NCI-H524 (cell line): ENCODE measurements at regions not wholly inside any gene's neighbourhood (a gene's known extent, or its start where the extent isn't known, plus 50 kb on each side); places are given as distances from the start of the nearest gene placed in this dataset.
A peak's percentile ranks its signal among the peaks of the same experiment; 100 is the strongest.
"Not testable (repeated sequence)": the region's sequence is repeated elsewhere in the genome, so short reads cannot be mapped to it uniquely, and the experiment has no call there.

Experiments
- DNase-seq, 2 experiments: peaks; one replicate each; lab custom pipeline; 2025; lab: John Stamatoyannopoulos, UW

DNA sequence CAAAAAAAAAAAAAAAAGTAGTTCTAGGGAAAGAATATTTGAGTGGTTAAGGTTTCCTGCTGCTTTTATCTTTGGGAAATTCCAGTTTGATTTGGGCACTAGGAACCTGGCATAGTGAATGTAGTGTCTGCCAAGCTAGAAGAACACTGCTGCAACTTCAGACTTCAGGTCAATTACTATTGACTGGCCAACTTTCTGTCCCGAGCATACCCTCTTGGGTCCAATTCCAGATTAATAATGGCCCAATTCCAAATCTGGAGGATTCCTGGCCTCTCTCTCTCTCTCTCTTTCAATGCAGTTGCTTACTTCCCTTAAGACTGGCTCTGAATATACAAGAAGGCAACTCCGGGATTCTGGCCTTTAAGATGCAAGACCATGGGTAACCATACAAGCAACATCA lies 74.9 kb downstream of the ANKEF1 start:
- no peak for DNase-seq

DNA sequence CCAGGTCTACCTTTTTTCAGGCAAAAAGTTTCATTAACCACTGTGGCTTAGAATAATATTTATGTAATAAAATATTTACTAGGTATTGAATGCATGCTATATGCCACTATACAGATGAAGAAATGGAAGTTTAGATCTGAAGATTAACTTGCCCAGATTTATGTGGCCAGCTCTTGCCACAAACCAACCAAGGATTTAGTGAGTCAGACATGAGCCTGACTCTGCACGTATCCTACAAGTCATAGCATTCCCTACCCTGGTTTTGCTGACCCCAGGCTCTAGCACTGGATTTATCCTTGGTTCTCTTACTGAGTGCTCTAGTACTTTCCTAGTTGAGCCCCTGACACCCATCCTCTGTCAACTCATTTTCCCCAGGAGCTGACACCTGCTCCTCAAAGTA lies 75.4 kb downstream of the ANKEF1 start:
- DNase-seq: no peak

DNA sequence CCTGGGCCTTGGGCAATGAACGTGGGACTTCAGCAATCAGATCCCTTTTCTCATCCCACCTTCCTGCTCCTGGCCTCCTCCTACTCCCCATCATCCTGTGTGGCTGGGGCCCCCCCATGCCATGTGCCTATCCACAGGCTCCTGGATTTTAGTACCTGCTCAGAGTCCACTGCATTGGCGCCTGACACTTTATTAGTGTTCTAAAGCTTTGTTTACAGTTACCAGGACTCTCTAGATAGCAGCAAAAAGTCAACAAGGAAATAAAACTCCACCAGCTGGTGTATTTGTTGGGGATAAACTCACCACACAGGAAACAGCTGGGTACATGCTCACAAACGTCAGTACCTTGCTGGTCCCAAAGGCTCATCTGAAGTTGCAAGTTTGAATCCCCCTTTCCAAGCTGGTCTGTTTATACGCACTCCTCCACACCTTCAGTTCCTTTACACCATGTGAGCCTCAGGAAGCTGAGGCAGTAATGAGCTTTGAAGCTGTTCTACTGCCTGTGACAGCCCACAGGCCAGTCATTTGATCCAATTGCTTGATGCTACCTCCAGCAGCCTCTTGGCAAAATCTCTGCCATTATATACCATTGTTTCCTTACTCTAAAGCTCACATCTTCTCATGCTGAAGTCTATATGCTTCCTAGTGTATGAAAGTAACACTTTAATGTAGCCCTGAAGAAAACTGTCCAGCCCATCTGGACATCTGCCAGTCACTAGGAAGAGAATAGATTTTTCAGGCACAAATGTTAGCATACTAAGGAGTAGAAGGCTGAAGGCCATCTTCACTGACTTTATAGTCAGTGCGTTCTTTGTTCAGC lies 76.6 kb downstream of the ANKEF1 start:
- DNase-seq: no peak

DNA sequence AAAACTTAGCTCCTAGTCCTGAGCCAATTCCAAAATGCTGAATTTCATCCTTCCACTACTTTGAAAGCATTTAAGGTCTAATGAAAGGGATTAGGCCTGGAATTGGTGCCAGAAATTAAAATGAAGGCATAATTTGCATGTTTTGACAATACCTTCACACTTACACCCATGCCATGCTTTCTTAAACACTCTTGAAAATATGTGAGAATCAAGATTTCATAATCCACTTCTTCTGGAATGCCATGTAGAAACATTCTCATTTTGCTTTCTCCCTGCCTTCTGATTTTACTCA lies 77.1 kb downstream of the ANKEF1 start:
- no peak for DNase-seq

DNA sequence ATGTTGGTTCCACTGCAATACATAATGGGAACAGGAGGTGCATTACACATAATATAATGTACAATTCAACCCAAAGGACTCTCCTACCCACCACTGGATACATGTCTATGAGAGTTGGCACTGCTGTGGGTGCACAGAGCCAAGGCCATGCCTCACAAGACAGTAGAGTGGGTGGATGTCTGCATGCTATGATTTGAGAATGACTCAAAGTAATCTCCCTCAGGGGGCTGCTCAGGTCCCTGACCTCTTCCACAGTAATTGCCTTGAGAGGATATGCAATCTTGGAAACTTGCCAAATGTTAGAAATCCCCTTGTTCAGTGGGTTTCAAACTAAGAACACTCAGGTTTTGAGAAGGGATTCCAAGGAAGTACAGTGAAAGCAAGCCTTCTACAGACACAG lies 79.0 kb downstream of the ANKEF1 start:
- DNase-seq: peak in 1 of 2 experiments; percentile 31

DNA sequence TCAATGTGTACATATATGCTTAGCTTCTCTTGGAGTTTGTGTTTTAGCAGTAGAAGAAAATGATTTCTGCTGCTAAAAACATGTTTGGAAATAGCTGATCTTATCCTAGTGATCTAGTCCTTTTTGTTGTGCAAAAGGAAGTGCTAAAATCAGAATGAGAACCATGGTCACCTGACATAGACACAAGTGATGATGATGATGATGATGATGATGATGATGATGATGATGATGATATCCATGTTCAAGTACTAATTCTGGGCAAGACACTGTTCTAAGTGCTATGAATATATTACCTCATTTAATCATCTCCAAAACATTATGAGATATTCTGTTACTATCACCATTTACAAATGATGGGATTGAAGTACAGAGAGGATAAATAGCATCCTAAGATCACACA lies 79.8 kb downstream of the ANKEF1 start:
- DNase-seq: no peak

DNA sequence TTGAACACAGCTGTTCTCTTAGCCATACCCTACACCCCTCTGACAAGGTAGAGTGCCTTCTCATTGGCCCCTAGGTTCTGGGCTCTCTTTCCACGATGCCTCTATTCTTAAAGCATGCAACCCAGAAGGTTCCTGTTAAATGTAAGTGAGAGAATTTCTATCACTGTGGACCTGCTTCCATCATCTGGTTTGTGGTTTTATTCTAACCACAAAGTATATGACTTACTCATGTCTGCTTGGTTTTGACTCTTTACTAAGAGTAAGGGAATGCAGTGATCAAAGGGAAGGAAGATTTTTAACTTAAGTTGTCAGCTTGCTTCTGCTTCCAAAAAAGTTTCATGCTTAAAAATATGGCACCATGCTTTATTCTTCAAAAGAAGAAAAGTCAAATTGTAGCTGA lies 80.2 kb downstream of the ANKEF1 start:
- DNase-seq: no peak

DNA sequence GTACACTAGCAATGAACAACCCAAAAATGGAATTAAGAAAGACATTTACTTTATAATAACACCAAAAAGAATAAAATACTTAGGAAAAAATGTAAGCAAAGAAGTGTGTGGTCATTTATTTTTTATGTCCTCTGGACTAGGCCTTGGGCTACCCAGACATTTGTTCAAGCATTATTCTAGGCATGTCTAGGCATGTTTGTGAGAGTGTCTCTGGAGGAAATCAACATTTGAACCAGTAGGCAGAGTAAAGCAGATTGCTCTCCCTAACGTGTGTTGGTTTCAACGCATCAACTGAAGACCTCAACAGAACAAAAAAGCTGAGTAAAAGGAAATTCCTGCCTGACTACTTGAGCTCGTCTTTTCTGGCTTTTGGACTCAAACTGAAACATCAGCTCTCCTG lies 84.5 kb downstream of the ANKEF1 start:
- no peak for DNase-seq

DNA sequence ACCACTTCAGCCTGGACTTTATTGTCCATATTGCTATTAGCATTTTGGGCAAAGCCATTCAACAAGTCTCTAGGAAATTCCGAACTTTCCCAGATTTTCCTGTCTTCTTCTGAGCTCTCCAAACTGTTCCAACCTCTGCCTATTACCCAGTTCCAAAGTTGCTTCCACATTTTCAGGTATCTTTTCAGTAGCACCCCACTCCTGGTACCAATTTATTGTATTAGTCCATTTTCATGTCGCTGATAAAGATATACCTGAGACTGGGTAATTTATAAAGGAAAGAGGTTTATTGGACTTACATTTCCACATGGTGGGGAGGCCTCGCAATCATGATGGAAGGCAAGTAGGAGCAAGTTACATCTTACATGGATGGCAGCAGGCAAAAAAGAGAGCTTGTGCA lies 90.1 kb downstream of the ANKEF1 start:
- DNase-seq: not testable (repeated sequence)

DNA sequence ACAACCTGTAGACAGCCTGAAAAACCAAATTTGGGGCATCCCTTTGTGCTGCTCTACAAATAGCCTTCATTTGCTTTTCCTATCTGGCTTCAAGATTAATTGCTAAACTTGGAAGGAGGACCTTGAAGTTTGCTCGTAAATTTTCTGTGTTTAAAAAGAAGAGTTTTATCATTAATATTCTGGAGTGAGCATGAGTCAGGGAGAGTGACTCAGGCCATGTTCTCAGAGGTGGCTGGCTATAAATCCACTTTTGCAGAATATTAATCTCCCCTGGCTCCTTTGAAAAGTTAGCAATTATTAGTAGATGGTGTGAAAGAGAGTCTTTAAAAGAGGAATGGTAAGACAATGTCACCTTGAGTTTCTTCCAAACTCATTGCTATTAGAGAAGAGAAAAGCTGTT lies 91.0 kb downstream of the ANKEF1 start:
- no peak for DNase-seq

DNA sequence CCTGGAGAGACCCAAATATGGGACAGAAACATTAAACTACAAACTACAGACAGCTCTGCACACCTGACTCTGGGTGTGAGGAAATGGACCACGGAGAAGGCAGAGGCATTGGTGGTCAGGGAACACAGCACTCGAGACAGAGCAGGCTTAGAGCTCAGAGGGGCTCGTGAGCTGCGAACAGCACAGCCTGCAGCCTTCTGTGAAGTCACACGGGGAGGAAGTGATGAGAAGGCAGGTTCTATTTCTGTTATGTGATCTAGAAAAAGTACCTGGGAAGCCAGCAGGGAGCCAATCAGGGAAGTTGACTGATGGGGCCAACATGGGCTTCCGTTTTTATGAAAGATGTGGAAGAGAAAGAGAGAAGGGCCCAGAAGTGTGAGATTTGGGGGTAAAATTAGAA lies 88.9 kb upstream of the SNAP25 start:
- DNase-seq: no peak

DNA sequence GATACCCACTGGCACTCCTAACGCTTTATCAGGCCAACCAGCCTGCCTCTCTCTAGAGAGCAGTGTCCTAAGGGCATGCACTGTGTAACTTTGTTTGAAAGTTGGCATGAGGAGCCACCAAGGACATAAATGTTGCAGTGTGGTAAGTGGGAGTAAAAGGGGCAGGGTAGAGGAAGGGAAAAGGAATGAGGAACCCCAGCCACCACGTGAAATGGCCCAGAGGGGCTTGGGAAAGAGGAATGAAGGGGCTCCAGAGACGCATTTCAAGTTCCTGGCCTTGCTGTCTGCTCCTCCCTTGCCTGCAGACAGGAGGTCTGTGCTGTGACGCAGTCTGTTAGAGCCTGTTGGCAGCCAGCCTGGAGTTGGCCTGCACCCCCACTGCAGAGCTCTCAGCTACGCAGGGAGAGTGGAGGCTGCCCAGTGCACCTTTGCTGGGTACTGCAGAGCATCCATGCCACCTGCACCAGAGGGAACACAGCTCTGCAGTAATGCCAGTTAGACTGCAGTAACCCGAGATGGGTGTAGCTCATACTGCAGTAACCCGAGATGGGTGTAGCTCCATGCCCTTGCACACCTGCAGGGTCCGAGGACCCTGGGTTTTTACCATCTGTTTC lies 86.8 kb upstream of the SNAP25 start:
- peak in 1 of 2 experiments; percentile 75 for DNase-seq

DNA sequence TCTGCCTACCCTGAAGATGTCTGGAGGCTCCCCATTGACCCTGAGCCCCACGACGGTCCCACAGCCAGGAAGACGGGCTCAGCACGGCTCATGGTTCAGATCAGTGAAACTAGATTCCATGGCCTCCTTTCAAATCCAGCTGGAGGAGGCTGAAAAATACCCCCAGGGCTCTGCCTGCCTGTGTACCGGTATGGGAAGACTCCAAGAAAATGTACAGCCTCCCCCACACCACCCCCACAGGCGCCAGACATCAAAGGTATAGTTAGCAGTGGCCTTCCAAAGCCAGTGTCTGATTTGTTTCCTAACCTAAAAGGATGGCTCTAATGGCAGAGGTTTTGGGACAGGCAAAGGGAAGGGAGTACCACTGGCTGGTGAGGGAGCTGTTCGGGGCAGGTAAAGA lies 86.2 kb upstream of the SNAP25 start:
- DNase-seq: no peak

DNA sequence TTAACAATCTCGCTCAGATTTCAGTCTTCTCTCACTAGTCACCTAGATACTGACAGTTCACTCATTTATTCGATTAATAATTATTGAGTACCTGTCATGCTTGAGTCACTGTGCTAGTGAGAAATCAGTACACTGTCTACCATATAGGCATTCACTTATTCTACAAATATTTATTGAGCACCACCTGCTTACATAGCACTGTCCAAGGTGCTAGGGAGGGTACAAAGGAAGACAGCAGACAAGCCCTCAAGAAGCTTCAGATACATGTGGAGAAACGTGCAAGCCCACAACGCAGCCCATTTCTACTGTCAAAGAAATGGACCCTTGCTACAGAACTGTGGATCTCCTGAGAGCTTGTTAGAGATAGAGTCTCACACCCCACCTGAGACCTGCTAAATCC lies 85.1 kb upstream of the SNAP25 start:
- no peak for DNase-seq

DNA sequence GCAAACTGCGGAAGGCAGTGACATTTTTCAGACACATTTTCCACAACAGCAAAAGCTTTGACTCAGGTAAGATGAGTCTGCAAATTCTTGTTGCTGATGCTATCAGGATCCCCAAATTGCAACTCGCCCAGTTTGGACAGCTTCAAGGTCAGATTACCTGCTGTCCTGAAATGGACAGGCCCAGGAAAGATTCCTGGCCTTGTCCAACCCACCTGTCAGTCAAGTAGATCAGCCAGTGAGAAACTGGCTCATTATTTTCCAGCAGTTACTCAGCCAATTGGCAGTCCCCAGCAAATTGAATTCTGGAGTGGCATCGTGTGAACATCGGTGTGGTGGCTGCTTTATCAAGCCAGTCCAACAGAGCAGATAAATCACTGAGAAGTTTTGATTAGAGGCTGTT lies 84.5 kb upstream of the SNAP25 start:
- DNase-seq: no peak

DNA sequence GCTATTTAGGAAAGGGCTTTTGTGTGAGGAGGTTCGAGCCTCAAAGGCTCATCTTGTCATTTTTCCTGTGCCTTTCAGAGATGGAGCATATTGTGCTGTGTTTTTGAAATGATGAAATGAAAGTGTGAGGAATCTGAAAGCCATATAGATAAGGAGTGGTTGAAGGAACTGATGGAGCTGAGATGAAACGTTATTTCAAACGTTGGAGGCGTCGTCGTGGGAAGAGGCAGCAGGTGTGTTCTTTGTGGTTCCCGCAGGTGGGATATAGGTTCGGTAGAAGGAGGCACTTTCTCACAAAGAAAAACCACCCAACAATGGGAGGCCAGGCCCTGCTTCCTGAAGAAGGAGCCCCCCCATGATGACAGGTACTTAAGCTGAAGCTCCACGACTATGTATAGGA lies 83.2 kb upstream of the SNAP25 start:
- DNase-seq: no peak

DNA sequence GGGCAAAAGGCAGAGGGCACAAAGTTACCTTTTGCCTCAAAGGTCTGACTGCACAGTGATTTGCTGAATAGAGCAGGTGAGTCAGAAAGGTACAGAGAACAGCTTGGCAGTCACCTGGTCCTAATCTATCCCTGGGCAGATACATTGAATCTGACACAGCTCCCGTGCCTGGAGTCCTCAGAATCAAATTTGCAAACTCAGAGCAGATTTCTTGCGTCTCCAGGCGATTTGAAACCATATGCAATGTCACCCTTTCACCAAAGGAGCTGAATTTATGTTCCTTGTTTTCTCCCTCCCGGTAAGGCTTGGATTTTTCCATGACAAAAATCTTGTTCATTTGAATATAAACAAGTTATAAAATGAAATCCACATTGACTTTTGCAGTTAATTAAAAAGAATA lies 81.6 kb upstream of the SNAP25 start:
- DNase-seq: no peak

DNA sequence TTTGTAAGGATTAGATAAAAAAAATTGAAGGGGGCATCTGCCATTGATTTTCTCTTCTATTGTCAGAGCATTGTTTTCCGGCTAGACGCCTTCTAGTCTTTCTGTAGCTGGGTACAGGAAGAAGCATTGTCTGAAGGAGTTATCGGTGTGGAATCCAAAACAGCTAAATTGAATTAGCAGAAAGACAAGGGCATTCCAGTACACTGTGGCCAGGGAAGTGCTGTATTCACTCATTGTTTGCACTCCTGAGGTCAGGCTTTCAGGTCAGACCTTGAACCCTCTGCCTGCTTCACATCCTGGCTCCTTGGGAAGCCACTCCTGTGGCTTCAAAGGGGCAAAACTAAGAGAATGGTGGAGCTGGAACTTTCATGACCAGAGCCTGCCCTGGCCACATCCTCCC lies 81.1 kb upstream of the SNAP25 start:
- no peak for DNase-seq

DNA sequence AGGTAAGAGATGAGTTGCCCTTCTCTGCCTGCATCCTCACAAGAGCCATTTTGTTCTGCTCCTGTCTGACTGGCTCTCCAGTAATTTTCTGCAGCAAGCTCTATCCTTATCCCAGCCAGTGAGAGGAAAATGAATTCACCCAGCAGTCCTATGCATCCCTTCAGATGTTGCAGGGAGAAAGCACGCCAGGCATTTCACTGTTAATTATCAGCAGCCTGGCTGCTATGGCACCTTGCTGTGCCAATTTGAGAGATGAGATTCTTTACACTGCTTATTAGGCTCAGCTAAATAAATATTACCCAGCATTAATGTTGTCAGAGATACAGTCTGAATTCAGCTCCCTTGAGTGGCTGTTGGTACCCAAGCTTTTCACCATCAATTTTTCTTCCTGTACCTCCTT lies 61.1 kb upstream of the SNAP25 start:
- no peak for DNase-seq

DNA sequence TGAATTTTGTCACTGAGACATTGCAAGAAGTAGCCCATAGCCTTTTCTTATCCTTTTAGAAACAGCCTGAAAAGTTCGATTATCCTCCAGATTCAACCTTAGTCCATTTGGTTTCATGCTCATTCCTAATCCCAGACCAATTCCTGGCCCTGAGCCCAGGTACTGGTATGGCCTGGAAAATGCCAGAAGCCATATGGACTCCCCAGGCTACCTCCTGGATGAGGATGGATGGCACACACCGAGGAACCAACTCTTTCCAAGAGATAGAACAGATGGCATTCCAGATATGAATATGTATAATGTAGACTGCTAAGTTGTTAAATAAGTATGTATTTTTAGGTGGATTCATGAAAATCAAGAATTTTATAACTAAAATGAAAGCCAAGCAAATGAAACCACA lies 51.6 kb upstream of the SNAP25 start:
- DNase-seq: peak in 1 of 2 experiments; percentile 18

DNA sequence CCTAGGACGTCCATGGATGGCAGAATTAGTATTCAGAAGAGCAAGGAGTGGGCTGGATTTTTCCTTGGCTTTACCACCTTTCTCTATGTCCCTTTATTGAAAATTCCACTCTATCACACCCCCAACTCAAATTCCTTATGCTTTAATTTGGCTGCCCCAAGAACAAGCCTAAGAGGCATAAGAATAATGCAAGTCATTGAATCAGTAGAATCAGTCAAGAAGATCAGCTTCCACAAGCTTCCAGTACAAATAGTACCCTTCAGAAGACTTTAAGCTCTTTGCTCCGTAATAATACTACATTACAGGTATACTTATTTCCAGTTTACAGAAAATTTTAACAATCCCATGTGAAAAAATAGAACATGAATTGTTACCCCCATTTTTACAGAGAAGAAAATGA lies 51.0 kb upstream of the SNAP25 start:
- no peak for DNase-seq
